Glomerular visceral epithelial cell (primary cell): ENCODE measurements at regions not wholly inside any gene's neighbourhood (a gene's known extent, or its start where the extent isn't known, plus 50 kb on each side); places are given as distances from the start of the nearest gene placed in this dataset.
A peak's percentile ranks its signal among the peaks of the same experiment; 100 is the strongest.
"Not testable (repeated sequence)": the region's sequence is repeated elsewhere in the genome, so short reads cannot be mapped to it uniquely, and the experiment has no call there.

Source experiments
- DNase-seq: peaks from one replicate; pipeline ENCODE4 v3.0.0-alpha.2; 2016; ENCODE audit errors: extremely low spot score

- no peak for DNase-seq
Measured at GRCh38 chr12:60235261-60235660, 639.4 kb downstream of the SLC16A7 start.

- DNase-seq: not testable (repeated sequence)
Measured at GRCh38 chr12:60236416-60236815, 640.6 kb downstream of the SLC16A7 start.

DNA sequence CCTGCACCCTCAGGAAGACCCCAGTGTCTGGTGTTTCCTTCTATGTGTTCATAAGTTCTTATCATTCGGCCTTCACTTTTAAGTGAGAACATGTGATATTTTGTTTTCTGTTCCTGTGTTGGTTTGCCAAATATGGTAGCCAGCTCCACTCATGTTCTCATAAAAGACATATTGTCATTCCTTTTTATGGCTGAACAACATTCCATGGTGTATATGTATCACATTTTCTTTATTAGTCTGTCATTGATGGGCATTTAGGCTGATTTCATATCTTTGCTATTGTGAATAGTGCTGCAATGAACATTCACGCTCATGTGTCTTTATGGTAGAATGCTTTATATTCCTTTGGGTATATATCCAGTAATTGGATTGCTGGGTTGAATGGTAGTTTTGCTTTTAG lies 645.1 kb downstream of the SLC16A7 start:
- DNase-seq: no peak

GRCh38 chr12:60251091-60251490 lies 655.3 kb downstream of the SLC16A7 start:
- DNase-seq: no peak

DNA sequence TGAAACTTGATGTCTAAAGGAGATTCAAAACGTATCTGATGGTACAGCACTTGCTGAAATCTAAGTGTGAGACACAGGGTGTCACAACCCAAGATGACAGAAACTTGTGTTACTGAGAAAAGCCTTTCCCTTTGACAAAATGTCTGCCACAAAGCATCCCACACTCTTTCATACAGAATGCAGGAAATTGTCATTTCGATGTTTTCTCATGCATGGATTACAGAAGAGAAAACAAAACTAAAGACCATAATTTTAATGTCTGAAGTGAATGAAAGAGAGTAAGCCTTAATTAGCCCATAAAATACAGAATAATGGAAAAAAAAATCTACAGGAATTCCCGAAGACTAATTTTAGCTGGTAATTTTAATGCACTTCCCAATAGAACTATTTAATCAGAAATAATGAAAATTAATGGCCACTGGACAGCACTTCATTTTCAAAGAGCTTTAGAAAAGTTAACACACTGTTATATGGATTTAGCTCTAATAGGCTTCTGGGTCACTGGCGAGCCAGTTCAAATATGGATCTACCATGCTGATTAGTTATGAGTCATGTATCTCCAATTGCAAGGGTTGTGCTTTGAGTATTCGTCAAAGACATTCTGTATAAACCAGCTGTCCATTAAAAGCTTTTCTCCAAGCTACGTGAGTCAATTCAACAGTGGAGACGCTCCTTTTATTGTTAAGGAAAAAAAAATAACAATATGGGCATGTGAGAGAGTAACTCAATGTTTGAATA lies 656.7 kb downstream of the SLC16A7 start:
- no peak for DNase-seq

DNA sequence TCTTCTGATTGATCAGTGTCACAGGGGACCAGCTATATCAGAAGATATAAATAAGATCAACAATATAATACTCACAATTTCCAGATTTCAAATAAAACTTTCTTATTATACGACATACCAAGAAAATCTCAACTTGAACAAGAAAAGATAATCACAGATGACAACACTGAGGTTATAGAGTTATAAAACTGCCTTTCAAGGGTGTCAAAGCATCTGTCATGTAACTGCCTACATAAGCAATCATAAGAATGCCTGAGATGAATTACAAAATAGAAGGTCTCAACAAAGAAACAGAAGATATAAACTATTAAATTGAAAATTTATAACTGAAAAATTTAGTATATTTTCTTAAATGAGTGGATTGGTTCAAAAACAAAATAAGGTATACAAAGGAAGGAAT lies 659.2 kb downstream of the SLC16A7 start:
- no peak for DNase-seq

- peak; percentile 61 for DNase-seq
Measured at GRCh38 chr12:60257063-60257462, 661.2 kb downstream of the SLC16A7 start.

DNA sequence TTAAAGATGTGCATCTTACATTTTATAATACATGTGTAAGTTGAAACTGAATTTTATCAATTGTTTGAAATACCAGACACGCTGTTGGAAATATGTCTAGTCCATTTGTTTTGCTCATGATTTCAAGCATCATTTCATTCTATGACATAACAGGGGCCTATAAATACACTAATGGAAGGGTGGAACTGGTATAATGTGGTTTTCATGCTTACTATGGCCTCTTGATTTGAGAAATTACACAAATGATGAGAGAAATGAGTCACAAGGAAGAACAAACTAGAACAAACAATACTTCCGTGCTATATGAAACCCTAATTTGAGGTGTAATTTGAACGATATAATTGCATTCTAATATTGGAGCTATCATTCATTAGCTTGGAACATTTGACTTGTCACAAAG lies 663.4 kb downstream of the SLC16A7 start:
- no peak for DNase-seq

GRCh38 chr12:60262378-60262777 lies 666.5 kb downstream of the SLC16A7 start:
- no peak for DNase-seq

GRCh38 chr12:60263161-60263560 lies 667.3 kb downstream of the SLC16A7 start:
- no peak for DNase-seq

DNA sequence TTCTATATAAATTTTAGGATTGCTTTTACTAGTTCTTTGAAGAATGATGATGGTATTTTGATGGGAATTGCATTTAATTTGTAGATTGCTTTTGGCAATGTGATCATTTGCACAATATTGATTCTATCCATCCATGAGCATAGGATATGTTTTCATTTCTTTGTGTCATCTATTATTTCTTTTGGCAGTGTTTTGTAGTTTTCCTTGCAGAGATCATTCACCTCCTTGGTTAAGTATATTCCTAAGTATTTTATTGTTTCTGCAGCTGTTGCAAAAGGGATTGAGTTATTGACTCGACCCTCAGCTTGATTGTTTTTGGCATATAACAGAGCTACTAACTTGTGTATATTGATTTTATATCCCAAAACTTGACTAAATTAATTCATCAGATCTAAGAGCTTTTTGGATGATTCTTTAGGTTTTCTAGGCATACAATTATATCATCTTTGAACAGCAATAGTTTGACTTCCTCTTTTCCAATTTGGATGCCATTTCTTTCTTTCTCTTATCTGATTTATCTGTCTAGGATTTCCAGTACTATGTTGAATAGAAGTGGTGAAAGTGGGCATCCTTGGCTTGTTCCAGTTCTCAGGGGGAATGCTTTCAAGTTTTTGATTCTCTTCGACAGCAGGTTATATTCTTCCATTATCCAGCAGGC lies 668.1 kb downstream of the SLC16A7 start:
- DNase-seq: no peak

- DNase-seq: no peak
Measured at GRCh38 chr12:60265741-60266140, 669.9 kb downstream of the SLC16A7 start.

- peak; percentile 31 for DNase-seq
Measured at GRCh38 chr12:60266381-60266852, 670.6 kb downstream of the SLC16A7 start.

DNA sequence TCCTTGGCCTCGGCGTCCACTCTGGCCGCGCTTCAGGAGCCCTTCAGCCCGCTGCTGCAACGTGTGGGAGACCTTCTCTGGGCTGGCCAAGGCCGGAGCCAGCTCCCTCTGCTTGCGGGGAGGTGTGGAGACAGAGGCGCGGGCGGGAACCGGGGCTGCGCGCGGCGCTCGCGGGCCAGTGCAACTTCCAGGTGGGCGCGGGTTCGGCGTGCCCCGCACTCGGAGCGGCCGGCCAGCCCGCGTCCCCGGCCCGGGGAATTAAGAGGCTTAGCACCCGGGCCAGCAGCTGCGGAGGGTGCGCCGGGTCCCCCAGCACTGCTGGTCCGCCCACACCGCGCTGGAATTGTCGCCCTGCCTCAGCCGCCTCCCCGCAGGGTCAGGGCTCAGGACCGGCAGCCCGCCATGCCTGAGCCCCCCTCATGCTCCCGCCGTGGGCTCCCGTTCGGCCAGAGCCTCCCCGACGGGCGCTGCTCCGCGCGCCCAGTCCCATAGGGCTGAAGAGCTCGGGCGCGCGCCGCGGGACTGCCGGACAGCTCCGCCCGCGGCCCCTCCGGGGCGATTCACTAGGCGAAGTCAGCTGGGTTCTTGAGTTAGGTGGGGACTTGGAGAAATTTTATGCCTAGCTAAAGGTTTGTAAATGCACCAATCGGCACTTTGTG lies 673.9 kb downstream of the SLC16A7 start:
- DNase-seq: no peak

GRCh38 chr12:60271816-60272215 lies 676.0 kb downstream of the SLC16A7 start:
- DNase-seq: no peak

DNA sequence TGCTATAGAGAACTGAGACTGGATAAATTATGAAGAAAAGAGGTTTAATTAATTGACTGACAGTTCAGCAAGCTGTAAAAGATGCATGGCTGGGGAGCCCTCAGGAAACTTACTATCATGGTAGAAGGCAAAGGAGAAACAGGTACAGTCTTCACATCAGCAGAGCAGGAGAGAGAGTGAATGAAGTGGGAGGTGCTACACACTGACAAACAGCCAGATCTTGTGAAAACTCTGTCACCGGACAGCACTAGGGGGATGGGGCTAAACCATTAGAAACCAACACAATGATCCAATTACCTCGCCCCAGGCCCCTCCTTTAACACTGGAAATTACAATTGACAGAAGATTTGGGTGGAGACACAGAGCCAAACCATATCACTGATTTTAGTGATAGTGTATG lies 682.4 kb downstream of the SLC16A7 start:
- no peak for DNase-seq

GRCh38 chr12:60279221-60279620 lies 683.4 kb downstream of the SLC16A7 start:
- DNase-seq: no peak

DNA sequence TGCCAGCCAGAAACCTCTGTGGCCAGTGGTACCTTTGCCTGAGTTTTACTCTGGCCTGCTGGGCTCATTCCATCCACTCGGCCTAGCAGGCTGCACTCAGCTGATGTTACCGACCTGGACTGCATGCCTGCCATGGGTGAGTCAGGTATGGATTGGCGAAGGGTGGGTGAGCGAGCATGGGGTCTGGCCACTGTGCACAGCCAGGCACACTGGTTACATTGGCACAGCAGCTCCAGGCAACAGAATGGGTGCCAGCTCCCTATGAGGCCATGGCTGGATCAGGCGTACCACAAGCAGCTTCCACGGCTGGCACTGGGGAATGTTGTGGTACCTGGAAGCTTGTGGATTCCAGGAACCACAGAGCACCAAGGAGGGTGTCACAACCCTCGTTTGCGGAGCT lies 685.7 kb downstream of the SLC16A7 start:
- DNase-seq: no peak

DNA sequence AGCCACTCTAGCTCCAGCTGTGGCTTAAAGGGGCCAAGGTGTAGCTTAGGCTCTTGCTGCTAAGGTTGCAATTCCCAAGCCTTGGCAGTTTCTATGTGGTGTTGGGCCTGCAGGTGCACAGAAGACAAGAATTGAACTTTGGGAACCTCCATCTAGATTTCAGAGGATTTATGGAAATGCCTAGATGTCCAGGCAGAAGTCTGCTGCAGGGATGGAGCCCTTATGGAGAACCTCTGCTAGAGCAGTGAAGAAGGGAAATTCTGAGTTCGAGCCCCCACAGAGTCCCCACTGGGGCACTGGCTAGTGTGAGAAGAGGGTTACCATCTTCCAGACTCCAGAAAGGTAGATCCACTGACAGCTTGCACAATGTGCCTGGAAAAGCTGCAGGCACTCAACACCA lies 694.7 kb downstream of the SLC16A7 start:
- DNase-seq: no peak

DNA sequence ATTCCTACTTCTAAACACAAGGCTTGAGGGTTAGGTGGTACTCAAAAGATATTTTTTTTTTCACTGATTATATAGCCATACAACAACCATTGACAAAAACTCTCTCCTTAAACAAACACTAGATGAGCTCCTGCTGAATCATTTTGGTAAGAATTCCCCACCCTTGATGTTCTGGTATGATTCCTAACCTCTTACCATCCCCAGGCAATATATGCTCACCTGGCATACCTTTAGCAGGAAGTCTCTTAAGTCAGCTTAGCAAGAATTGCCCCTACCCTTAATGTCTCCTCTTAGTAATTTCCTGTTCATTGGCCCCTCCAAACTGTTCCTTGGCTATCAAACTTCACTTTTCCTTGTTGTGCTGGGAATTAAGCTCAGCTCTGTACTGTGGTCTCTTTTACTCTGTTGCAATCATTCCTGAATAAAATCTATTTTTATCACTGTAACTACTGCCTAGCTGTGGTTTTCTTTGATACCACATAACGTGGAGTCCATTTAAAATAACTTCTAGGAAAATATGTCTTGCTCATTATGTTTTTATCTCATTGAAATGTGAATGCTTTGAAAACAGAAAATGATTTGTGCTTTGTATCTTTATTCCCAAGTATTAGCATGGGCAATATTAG lies 712.6 kb downstream of the SLC16A7 start:
- no peak for DNase-seq

- DNase-seq: no peak
Measured at GRCh38 chr12:60311940-60312339, 716.1 kb downstream of the SLC16A7 start.

- no peak for DNase-seq
Measured at GRCh38 chr12:60317361-60317760, 721.5 kb downstream of the SLC16A7 start.
